Neural cell (in vitro differentiated cells): ENCODE measurements at regions not wholly inside any gene's neighbourhood (a gene's known extent, or its start where the extent isn't known, plus 50 kb on each side); places are given as distances from the start of the nearest gene placed in this dataset.

Experiments used
- H2AFZ ChIP-seq: fragments of 200-600, 300-800 bp; sonication (generic), shearing (Covaris generic); 2 replicates; pipeline ENCODE4 v1.6.0; 2014; ENCODE audit warnings: low read depth, mild to moderate bottlenecking, antibody characterized with exemption, low read length, moderate library complexity
- H3F3A ChIP-seq: fragments of 200-600 bp; shearing (Covaris generic); 2 replicates; pipeline ENCODE4 v1.6.1; 2016; ENCODE audit warnings: mild to moderate bottlenecking, moderate library complexity, mixed read lengths, antibody characterized with exemption, low read length; ENCODE audit not compliant: insufficient read depth, poor library complexity, severe bottlenecking
- H3K27ac ChIP-seq: fragments of 200-600, 300-800 bp; sonication (generic), shearing (Covaris generic); 2 replicates; pipeline ENCODE4 v1.5.1; 2014; ENCODE audit warnings: mild to moderate bottlenecking, low read length, moderate library complexity
- H3K27me3 ChIP-seq: fragments of 300-800, 200-600 bp; sonication (generic), shearing (Covaris generic); 2 replicates; pipeline ENCODE4 v1.6.0; 2014; ENCODE audit warnings: mild to moderate bottlenecking, low read depth, low read length, moderate library complexity; ENCODE audit not compliant: insufficient read depth
- H3K36me3 ChIP-seq: fragments of 300-800, 200-600 bp; sonication (generic), shearing (Covaris generic); 2 replicates; pipeline ENCODE4 v1.5.1; 2014; ENCODE audit warnings: mild to moderate bottlenecking, antibody characterized with exemption, low read length, moderate library complexity; ENCODE audit not compliant: insufficient read depth
- H3K4me2 ChIP-seq: fragments of 300-800, 200-600 bp; sonication (generic), shearing (Covaris generic); 2 replicates; pipeline ENCODE4 v1.6.0; 2014; ENCODE audit warnings: mild to moderate bottlenecking, low read length
- H3K4me3 ChIP-seq: fragments of 300-800, 200-600 bp; sonication (generic), shearing (Covaris generic); 2 replicates; pipeline ENCODE4 v1.5.1; 2014; ENCODE audit warnings: mild to moderate bottlenecking, low read length, moderate library complexity
- H3K79me2 ChIP-seq: fragments of 200-600 bp; shearing (Covaris generic); replicated peaks from 2 replicates; pipeline ENCODE4 v1.6.0; 2014; ENCODE audit warnings: mild to moderate bottlenecking, low read length, moderate library complexity; ENCODE audit not compliant: insufficient read depth
- H3K9ac ChIP-seq: fragments of 300-800, 200-600 bp; sonication (generic), shearing (Covaris generic); 2 replicates; pipeline ENCODE4 v1.6.1; 2016; ENCODE audit warnings: mild to moderate bottlenecking, low read length, mixed read lengths
- H3K9me2 ChIP-seq: fragments of 200-600 bp; shearing (Covaris generic); 2 replicates; pipeline ENCODE4 v1.6.1; 2016; ENCODE audit warnings: mild to moderate bottlenecking, low read length, mixed read lengths; ENCODE audit not compliant: insufficient read depth
- H3K9me3 ChIP-seq: fragments of 200-600, 300-800 bp; sonication (generic), shearing (Covaris generic); 2 replicates; pipeline ENCODE4 v1.6.1; 2016; ENCODE audit warnings: mild to moderate bottlenecking, mixed run types, low read length, moderate library complexity, mixed read lengths
- H4K20me1 ChIP-seq: fragments of 200-600 bp; shearing (Covaris generic); 2 replicates; pipeline ENCODE4 v1.6.1; 2016; ENCODE audit warnings: mild to moderate bottlenecking, mixed run types; ENCODE audit not compliant: insufficient read depth
- EP300 ChIP-seq: fragments of 450-650 bp; conservative IDR thresholded peaks from 2 replicates; pipeline ENCODE4 v1.6.1; 2014; ENCODE audit warnings: antibody characterized with exemption, mild to moderate bottlenecking, moderate library complexity; ENCODE audit not compliant: poor library complexity, severe bottlenecking
- EZH2 ChIP-seq: fragments of 200-600, 300-800 bp; shearing (Covaris generic), sonication (generic); IDR thresholded peaks from 2 replicates; pipeline ENCODE4 v1.6.1; 2014; ENCODE audit warnings: antibody characterized with exemption, low read length, borderline replicate concordance, mild to moderate bottlenecking; ENCODE audit not compliant: insufficient read depth, poor library complexity, severe bottlenecking
- MXI1 ChIP-seq: fragments of 450-650 bp; conservative IDR thresholded peaks from 2 replicates; pipeline ENCODE4 v1.6.1; 2014; ENCODE audit warnings: antibody characterized with exemption, mild to moderate bottlenecking; ENCODE audit not compliant: poor library complexity, severe bottlenecking
- POLR2AphosphoS5 ChIP-seq: IDR thresholded peaks from 2 replicates; pipeline ENCODE4 v1.6.1; 2012
- RAD21 ChIP-seq: fragments of 450-650 bp; conservative IDR thresholded peaks from 2 replicates; pipeline ENCODE4 v1.6.1; 2014; ENCODE audit warnings: antibody characterized with exemption, mild to moderate bottlenecking, moderate library complexity
- REST ChIP-seq: IDR thresholded peaks from 2 replicates; pipeline ENCODE4 v1.6.1; 2012; ENCODE audit warnings: borderline replicate concordance
- SMC3 ChIP-seq: fragments of 450-650 bp; conservative IDR thresholded peaks from 2 replicates; pipeline ENCODE4 v1.6.1; 2014; ENCODE audit warnings: antibody characterized with exemption, mild to moderate bottlenecking, moderate library complexity; ENCODE audit not compliant: poor library complexity
- TAF1 ChIP-seq: IDR thresholded peaks from 2 replicates; pipeline ENCODE4 v1.6.1; 2012; ENCODE audit warnings: low read depth
- TF ChIP-seq, protein P1 (sequence below): fragments of 450-650 bp; IDR thresholded peaks from 2 replicates; pipeline ENCODE4 v1.5.1; 2014; ENCODE audit warnings: antibody characterized with exemption, mild to moderate bottlenecking, moderate library complexity; ENCODE audit not compliant: poor library complexity, severe bottlenecking

DNA sequence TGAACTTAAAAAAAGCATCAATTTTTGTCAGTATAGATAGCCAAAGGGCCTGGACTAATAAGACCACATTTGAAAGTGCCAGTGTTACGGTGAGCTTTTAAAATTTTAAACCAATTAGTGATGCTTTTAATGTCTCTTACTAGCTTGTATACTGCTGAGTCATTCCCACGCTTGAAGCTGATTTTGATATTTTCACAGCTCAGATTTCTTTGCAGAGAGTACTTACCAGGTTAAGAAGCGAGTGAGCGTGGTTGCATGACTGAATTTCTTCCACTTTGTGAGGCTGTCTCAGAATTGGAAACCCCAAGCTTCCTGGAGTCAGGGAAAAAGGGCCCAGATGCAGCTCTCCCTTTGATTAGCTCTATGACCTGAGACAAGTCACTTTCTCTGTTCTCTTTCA, 74.5 kb upstream of the NBEA start:
- Histone ChIP-seq H3K36me3 (no peaks in the 10 kb centered on the region), H3K27me3 (no peaks in the 10 kb centered on the region), H3K9ac (no peak overlapping the region), H3K4me3 (no peak overlapping the region), H3K9me2 (no peaks in the 10 kb centered on the region), H3K9me3 (no peaks in the 10 kb centered on the region), H3K4me2 (no peak overlapping the region), H3K79me2 (no peaks in the 10 kb centered on the region), H2AFZ (no peak overlapping the region), H3K27ac (no peak overlapping the region), H4K20me1 (no peaks in the 10 kb centered on the region), H3F3A (no peaks in the 10 kb centered on the region)
- TF ChIP-seq RAD21 (no peak), REST (no peak), EZH2 (no peak), MXI1 (no peak), EP300 (no peak), TAF1 (no peak), POLR2AphosphoS5 (no peak), SMC3 (no peak)
- TF ChIP-seq, protein P1, sequence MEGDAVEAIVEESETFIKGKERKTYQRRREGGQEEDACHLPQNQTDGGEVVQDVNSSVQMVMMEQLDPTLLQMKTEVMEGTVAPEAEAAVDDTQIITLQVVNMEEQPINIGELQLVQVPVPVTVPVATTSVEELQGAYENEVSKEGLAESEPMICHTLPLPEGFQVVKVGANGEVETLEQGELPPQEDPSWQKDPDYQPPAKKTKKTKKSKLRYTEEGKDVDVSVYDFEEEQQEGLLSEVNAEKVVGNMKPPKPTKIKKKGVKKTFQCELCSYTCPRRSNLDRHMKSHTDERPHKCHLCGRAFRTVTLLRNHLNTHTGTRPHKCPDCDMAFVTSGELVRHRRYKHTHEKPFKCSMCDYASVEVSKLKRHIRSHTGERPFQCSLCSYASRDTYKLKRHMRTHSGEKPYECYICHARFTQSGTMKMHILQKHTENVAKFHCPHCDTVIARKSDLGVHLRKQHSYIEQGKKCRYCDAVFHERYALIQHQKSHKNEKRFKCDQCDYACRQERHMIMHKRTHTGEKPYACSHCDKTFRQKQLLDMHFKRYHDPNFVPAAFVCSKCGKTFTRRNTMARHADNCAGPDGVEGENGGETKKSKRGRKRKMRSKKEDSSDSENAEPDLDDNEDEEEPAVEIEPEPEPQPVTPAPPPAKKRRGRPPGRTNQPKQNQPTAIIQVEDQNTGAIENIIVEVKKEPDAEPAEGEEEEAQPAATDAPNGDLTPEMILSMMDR, result no peak

DNA sequence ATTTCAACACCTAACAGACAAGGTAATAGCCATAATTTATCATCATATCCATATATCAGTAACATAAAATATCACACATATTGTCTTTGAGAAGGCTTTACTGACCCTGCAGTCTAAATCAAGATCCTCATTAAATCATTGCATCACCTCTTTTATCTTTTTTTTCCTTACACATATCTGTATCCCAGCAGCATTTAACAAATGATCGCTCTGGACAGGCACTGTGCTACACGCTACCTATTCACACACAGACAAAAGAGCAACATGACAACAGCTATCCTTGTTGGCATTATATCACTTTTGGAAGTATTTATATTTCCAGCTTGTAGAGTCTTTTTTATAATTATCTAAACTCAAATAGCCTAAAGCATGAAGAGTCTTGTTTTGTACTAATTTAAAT, 73.3 kb upstream of the NBEA start:
- H4K20me1 ChIP-seq, result no peaks in the 10 kb centered on the region
- no peak for TF ChIP-seq MXI1
- TF ChIP-seq RAD21, result no peak
- no peak for TF ChIP-seq EZH2
- TF ChIP-seq, protein P1, result no peak
- TF ChIP-seq TAF1, result no peak
- TF ChIP-seq REST, result no peak
- no peak for TF ChIP-seq POLR2AphosphoS5
- no peak for TF ChIP-seq EP300
- no peak for TF ChIP-seq SMC3
- H3K79me2 ChIP-seq, result no peaks in the 10 kb centered on the region
- no peak overlapping the region for H3K4me3 ChIP-seq
- no peak overlapping the region for H3K27ac ChIP-seq
- no peaks in the 10 kb centered on the region for H3K27me3 ChIP-seq
- no peaks in the 10 kb centered on the region for H3K9me2 ChIP-seq
- H3K36me3 ChIP-seq, result no peaks in the 10 kb centered on the region
- no peak overlapping the region for H3K4me2 ChIP-seq
- no peaks in the 10 kb centered on the region for H3F3A ChIP-seq
- H2AFZ ChIP-seq, result no peak overlapping the region
- H3K9me3 ChIP-seq, result no peaks in the 10 kb centered on the region
- H3K9ac ChIP-seq, result no peak overlapping the region
